Astrocyte of the spinal cord (primary cell): ENCODE measurements at regions not wholly inside any gene's neighbourhood (a gene's known extent, or its start where the extent isn't known, plus 50 kb on each side); places are given as distances from the start of the nearest gene placed in this dataset.

Experiments used
- DNase-seq: peaks from one replicate; pipeline ENCODE4 v3.0.0; 2011; ENCODE audit warnings: low read depth, low spot score
- H3K4me3 ChIP-seq: 2 replicates; pipeline ENCODE4 v1.5.1; 2011; ENCODE audit warnings: low read depth, mild to moderate bottlenecking, low read length, moderate library complexity
- CTCF ChIP-seq: IDR thresholded peaks from 2 replicates; pipeline ENCODE4 v1.5.1; 2012; ENCODE audit warnings: low read depth, mild to moderate bottlenecking, low read length, inconsistent platforms
- in situ Hi-C: cut with HindIII; loops from 2 replicates; pipeline ENCODE4 v1.10.0; 2017; ENCODE audit warnings: low sequenced_read_pairs

GRCh38 chr12:18008642-18009041, 81.4 kb downstream of the RERGL start:
- no peak overlapping the region for H3K4me3 ChIP-seq
- in situ Hi-C loops = no loop called here
- no peak for TF ChIP-seq CTCF
- no peak for DNase-seq

- TF ChIP-seq CTCF = no peak
- in situ Hi-C loops = no loop called here
- DNase-seq = no peak
- H3K4me3 ChIP-seq = no peak overlapping the region
These were observed 90.7 kb downstream of the RERGL start for GRCh38 chr12:17999174-17999801.

GRCh38 chr12:17992002-17992656, 97.9 kb downstream of the RERGL start:
- peak; percentile 81 for TF ChIP-seq CTCF
- peak; percentile 54 for DNase-seq
- in situ Hi-C loops = no loop called here
- H3K4me3 ChIP-seq = no peak overlapping the region

- TF ChIP-seq CTCF = no peak
- H3K4me3 ChIP-seq = no peak overlapping the region
- in situ Hi-C loops = no loop called here
- no peak for DNase-seq
These were observed 107.4 kb downstream of the RERGL start for GRCh38 chr12:17982556-17982955.

- no peak for DNase-seq
- peak; percentile 30 for TF ChIP-seq CTCF
- H3K4me3 ChIP-seq = no peak overlapping the region
- in situ Hi-C loops = no loop called here
These were observed 113.8 kb downstream of the RERGL start for GRCh38 chr12:17976202-17976601.

GRCh38 chr12:17975763-17976162, 114.2 kb downstream of the RERGL start:
- no peak for DNase-seq
- in situ Hi-C loops = no loop called here
- no peak for TF ChIP-seq CTCF
- H3K4me3 ChIP-seq = no peak overlapping the region
